Fibroblast of lung (primary cell): ENCODE measurements at regions not wholly inside any gene's neighbourhood (a gene's known extent, or its start where the extent isn't known, plus 50 kb on each side); places are given as distances from the start of the nearest gene placed in this dataset.

Experiments used
- DNase-seq, 2 donors: peaks; one replicate each; pipeline versions ENCODE4 v3.0.0 to v3.0.0-alpha.2; 2010; ENCODE audit warnings: low read depth in 2 of 2
- H2AFZ ChIP-seq: 2 replicates; pipeline ENCODE4 v1.5.1; 2012; ENCODE audit warnings: low read length, control low read depth, inconsistent platforms
- H3K27ac ChIP-seq: 2 replicates; pipeline ENCODE4 v1.5.1; 2011; ENCODE audit warnings: low read length, control low read depth; ENCODE audit not compliant: insufficient read depth
- H3K27me3 ChIP-seq: 2 replicates; pipeline ENCODE4 v1.5.1; 2011; ENCODE audit warnings: mild to moderate bottlenecking, low read length; ENCODE audit not compliant: control insufficient read depth, insufficient read depth
- H3K36me3 ChIP-seq: 2 replicates; pipeline ENCODE4 v1.5.1; 2011; ENCODE audit warnings: low read length; ENCODE audit not compliant: control insufficient read depth, insufficient read depth
- H3K4me1 ChIP-seq: 2 replicates; pipeline ENCODE4 v1.5.1; 2011; ENCODE audit warnings: low read length; ENCODE audit not compliant: control insufficient read depth, insufficient read depth; ENCODE audit errors: extremely low read depth
- H3K4me2 ChIP-seq: 2 replicates; pipeline ENCODE4 v1.5.1; 2011; ENCODE audit warnings: low read length, control low read depth; ENCODE audit not compliant: insufficient read depth; ENCODE audit errors: extremely low read depth
- H3K4me3 ChIP-seq, 4 experiments: fragments of 200-600 bp in 1 of 4; sonication (generic) in 1 of 4; replicated peaks in 1 of 4; 2 replicates each; pipeline ENCODE4 v1.5.1; 2011 to 2016; ENCODE audit warnings: low read length in 4 of 4, low read depth in 3 of 4, mild to moderate bottlenecking in 3 of 4, control low read depth in 2 of 4, inconsistent platforms in 1 of 4, mixed read lengths in 1 of 4; ENCODE audit not compliant: insufficient read depth in 1 of 4; ENCODE audit errors: control extremely low read depth in 1 of 4
- H3K79me2 ChIP-seq: 2 replicates; pipeline ENCODE4 v1.5.1; 2012; ENCODE audit warnings: mild to moderate bottlenecking, low read length, inconsistent platforms; ENCODE audit not compliant: control insufficient read depth, insufficient read depth
- H3K9ac ChIP-seq: 2 replicates; pipeline ENCODE4 v1.5.1; 2011; ENCODE audit warnings: mild to moderate bottlenecking, low read length, control low read depth; ENCODE audit not compliant: insufficient read depth
- H3K9me3 ChIP-seq: 2 replicates; pipeline ENCODE4 v1.5.1; 2012; ENCODE audit warnings: low read depth, low read length; ENCODE audit not compliant: control insufficient read depth, insufficient read depth
- H4K20me1 ChIP-seq: 2 replicates; pipeline ENCODE4 v1.5.1; 2011; ENCODE audit warnings: low read length; ENCODE audit not compliant: control insufficient read depth, insufficient read depth; ENCODE audit errors: extremely low read depth
- CTCF ChIP-seq, 2 donors: IDR thresholded peaks in 1 of 2; conservative IDR thresholded peaks in 1 of 2; 1 replicate in 1 of 2; 2 replicates in 1 of 2; pipeline ENCODE4 v1.5.1; 2011 to 2012; ENCODE audit warnings: low read length in 2 of 2, control low read depth in 1 of 2, inconsistent platforms in 1 of 2, low read depth in 1 of 2, mild to moderate bottlenecking in 1 of 2
- EZH2 ChIP-seq: IDR thresholded peaks from 2 replicates; pipeline ENCODE4 v1.5.1; 2012; ENCODE audit warnings: low read length, control low read depth, mild to moderate bottlenecking; ENCODE audit errors: missing control alignments

GRCh38 chr5:173518856-173519255 lies 97.6 kb downstream of the BOD1 start:
- no peak for DNase-seq
- no peaks in the 10 kb centered on the region for H3K36me3 ChIP-seq
- TF ChIP-seq CTCF (conservative IDR thresholded peaks at IDR 0.05 in 1 of 2, IDR thresholded peaks at IDR 0.05 in 1 of 2; ENCODE audit: low read depth in 1 of 2, low read length in 2 of 2) (no peak), EZH2 (no peak)

GRCh38 chr5:173517648-173518047 lies 98.8 kb downstream of the BOD1 start:
- H3K27ac ChIP-seq, result no peak overlapping the region
- no peak overlapping the region for H2AFZ ChIP-seq
- H4K20me1 ChIP-seq, result no peaks in the 10 kb centered on the region
- no peak for TF ChIP-seq CTCF (conservative IDR thresholded peaks at IDR 0.05 in 1 of 2, IDR thresholded peaks at IDR 0.05 in 1 of 2; ENCODE audit: low read depth in 1 of 2, low read length in 2 of 2)
- no peak for TF ChIP-seq EZH2
- DNase-seq, result no peak
- H3K4me1 ChIP-seq, result peaks cover 5% of the 10 kb centered on the region
- H3K4me3 ChIP-seq, result no peak overlapping the region
- H3K4me2 ChIP-seq, result no peak overlapping the region
- H3K9ac ChIP-seq, result no peak overlapping the region
- no peaks in the 10 kb centered on the region for H3K36me3 ChIP-seq
- H3K79me2 ChIP-seq, result no peaks in the 10 kb centered on the region
- H3K27me3 ChIP-seq, result no peaks in the 10 kb centered on the region
- no peaks in the 10 kb centered on the region for H3K9me3 ChIP-seq

More at GRCh38 chr5:173518856-173519255, 97.6 kb downstream of the BOD1 start:
- Histone ChIP-seq H3K4me2 (no peak overlapping the region), H2AFZ (no peak overlapping the region), H4K20me1 (no peaks in the 10 kb centered on the region), H3K27me3 (no peaks in the 10 kb centered on the region), H3K4me1 (no peaks in the 10 kb centered on the region), H3K9me3 (no peaks in the 10 kb centered on the region), H3K9ac (no peak overlapping the region), H3K79me2 (no peaks in the 10 kb centered on the region), H3K27ac (no peak overlapping the region), H3K4me3 (no peak overlapping the region)

GRCh38 chr5:173515526-173515925 lies 100.9 kb downstream of the BOD1 start:
- Histone ChIP-seq H3K4me2 (no peak overlapping the region), H3K4me3 (no peak overlapping the region), H3K9ac (no peak overlapping the region), H3K27ac (no peak overlapping the region), H3K4me1 (peaks cover 7% of the 10 kb centered on the region), H4K20me1 (no peaks in the 10 kb centered on the region), H3K9me3 (no peaks in the 10 kb centered on the region), H2AFZ (no peak overlapping the region), H3K79me2 (no peaks in the 10 kb centered on the region), H3K36me3 (no peaks in the 10 kb centered on the region), H3K27me3 (no peaks in the 10 kb centered on the region)
- TF ChIP-seq CTCF (conservative IDR thresholded peaks at IDR 0.05 in 1 of 2, IDR thresholded peaks at IDR 0.05 in 1 of 2; ENCODE audit: low read depth in 1 of 2, low read length in 2 of 2) (no peak), EZH2 (no peak)
- peak; percentile 33 to 41 for DNase-seq
